ENCODE measurements at regions not wholly inside any gene's neighbourhood (a gene's known extent, or its start where the extent isn't known, plus 50 kb on each side); places are given as distances from the start of the nearest gene placed in this dataset.

GRCh38 chr15:91660174-91660649, 193.3 kb upstream of the SLCO3A1 start:
- DNase-seq: no peak

GRCh38 chr15:91664224-91664836, 189.2 kb upstream of the SLCO3A1 start:
- DNase-seq: no peak

More at GRCh38 chr15:91660174-91660649, 193.3 kb upstream of the SLCO3A1 start:
- TF ChIP-seq GATA1 (IDR thresholded peaks at IDR 0.05; ENCODE audit: low read depth, low read length): no peak
- no peak for TF ChIP-seq POLR2A (IDR thresholded peaks at IDR 0.05; ENCODE audit: low read length)

DNA sequence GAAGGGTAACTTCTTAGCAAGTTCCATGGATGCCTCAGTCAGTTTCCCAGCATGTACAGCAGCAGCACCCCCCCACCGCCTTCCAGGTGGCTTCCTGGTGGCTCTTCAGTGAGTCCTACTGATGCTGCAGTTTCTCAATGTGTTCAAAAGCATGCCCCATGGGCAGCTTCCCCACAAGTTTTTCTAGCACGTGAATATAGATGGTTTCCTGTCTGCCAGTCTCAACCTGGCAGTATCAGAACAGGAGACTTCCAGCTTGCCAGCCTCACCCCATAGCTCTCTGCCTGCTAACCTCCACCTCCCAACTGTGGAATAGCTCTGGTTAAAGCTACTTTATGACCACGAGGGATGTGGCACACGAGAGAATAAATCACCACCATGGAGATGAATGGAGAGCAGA, 188.3 kb upstream of the SLCO3A1 start:
- no peak for DNase-seq
- no peak for TF ChIP-seq POLR2A (IDR thresholded peaks at IDR 0.05; ENCODE audit: low read length)
- no peak for TF ChIP-seq GATA1 (IDR thresholded peaks at IDR 0.05; ENCODE audit: low read depth, low read length)

More at GRCh38 chr15:91664224-91664836, 189.2 kb upstream of the SLCO3A1 start:
- TF ChIP-seq POLR2A (IDR thresholded peaks at IDR 0.05; ENCODE audit: low read length) (no peak), GATA1 (IDR thresholded peaks at IDR 0.05; ENCODE audit: low read depth, low read length) (no peak)

DNA sequence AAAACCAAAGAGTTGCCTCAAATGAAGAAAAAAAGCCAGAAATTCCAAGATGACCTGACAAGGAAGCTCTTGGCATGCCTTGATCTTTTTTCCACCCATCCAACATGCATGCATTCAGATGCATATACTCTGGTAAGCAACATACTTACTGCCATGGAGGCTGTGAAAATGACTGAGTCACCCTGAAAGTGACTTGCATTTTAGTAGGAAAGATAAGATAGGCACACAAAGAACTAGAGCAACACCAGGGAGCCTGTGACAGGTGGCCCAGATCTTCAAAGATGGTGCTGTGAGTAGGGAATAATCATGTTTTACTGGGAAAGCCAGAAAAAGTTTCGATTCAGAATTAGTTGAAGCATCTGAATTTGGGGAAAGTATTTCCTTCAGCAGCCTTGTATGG, 185.1 kb upstream of the SLCO3A1 start:
- peak; percentile 59 to 69 for DNase-seq
- TF ChIP-seq POLR2A (IDR thresholded peaks at IDR 0.05; ENCODE audit: low read length) (no peak), GATA1 (IDR thresholded peaks at IDR 0.05; ENCODE audit: low read depth, low read length) (no peak)

DNA sequence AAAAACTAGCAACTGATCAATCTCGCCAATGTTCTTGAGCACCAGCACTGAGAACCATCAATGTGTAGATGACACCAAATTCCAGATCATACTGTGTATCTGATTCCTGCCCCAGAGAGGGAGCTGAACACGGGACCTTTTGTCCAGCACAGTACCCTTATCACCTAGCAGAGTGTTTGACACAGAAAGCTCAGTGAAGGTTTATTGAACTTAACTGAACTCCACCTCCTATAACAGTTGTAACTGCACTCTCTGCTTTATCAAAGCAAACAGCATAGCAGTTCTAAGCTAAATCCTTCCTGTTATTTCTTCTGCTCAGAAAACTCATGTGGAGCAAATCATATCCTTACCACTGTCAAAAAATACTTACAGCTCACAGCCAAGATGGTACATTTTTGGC, 183.4 kb upstream of the SLCO3A1 start:
- TF ChIP-seq POLR2A (IDR thresholded peaks at IDR 0.05; ENCODE audit: low read length): no peak
- no peak for TF ChIP-seq GATA1 (IDR thresholded peaks at IDR 0.05; ENCODE audit: low read depth, low read length)
- no peak for DNase-seq

GRCh38 chr15:91678003-91678402, 175.5 kb upstream of the SLCO3A1 start:
- TF ChIP-seq POLR2A (IDR thresholded peaks at IDR 0.05; ENCODE audit: low read length) (no peak), GATA1 (IDR thresholded peaks at IDR 0.05; ENCODE audit: low read depth, low read length) (no peak)
- DNase-seq: no peak

DNA sequence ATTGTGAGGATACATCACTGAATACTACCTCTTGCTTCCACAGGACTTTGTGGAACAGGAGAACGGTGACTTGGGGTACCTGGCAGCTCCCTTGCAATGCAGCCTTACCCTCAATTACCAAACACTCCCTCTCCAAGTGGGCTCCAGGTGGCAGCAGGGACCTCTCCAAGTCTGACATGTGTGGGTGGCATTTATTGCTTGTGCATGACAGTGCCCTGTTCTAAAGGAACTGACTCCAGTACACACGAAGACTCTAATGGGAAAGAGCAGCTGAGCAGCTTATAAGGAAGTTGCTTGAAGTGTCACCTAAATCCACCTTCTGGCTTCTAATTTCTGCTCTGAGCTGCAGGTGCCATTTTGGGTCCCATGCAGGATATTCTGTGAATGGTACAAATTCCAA, 174.1 kb upstream of the SLCO3A1 start:
- TF ChIP-seq POLR2A (IDR thresholded peaks at IDR 0.05; ENCODE audit: low read length): no peak
- TF ChIP-seq GATA1 (IDR thresholded peaks at IDR 0.05; ENCODE audit: low read depth, low read length): no peak

GRCh38 chr15:91685436-91685835, 168.1 kb upstream of the SLCO3A1 start:
- TF ChIP-seq POLR2A (IDR thresholded peaks at IDR 0.05; ENCODE audit: low read length) (no peak), GATA1 (IDR thresholded peaks at IDR 0.05; ENCODE audit: low read depth, low read length) (no peak)
- DNase-seq: no peak

More for the DNA sequence above, 174.1 kb upstream of the SLCO3A1 start:
- no peak for DNase-seq

DNA sequence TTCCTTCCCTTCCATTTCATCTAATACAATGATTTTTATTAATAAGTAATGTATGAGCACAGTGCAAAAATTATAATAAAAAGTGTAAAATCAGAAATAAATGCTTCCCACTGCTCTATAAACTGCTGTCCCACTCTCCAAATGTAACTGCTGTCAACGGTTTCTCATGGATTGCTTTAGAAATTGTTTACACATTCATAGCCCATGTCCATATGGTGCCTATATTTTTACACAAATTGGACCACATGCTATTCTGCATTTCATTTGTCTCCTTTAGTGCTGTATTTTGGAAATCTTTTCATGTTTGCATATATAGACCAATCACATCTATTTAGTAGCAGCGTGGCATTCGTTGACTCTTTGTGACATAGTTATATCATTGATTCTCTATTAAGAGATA, 164.7 kb upstream of the SLCO3A1 start:
- no peak for DNase-seq
- no peak for TF ChIP-seq GATA1 (IDR thresholded peaks at IDR 0.05; ENCODE audit: low read depth, low read length)
- TF ChIP-seq POLR2A (IDR thresholded peaks at IDR 0.05; ENCODE audit: low read length): no peak

DNA sequence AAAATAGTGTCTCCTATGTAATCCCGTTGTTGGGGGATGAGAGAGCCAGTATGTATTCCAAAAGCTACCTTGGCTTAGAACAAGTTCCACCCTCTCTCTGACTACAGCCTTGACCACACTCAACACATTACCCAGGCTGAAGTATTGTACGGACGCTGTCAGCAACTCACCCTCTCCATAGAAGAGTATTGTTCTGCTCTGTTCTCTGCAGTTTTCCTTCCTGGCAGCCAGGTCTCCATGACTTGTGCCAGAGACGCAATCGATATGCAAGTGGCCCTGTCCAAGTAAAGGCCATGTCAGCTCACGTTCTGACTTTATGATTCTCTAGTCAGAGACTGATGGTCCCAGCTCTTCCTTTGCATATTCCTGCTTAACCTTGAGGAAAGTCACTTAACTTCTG, 164.1 kb upstream of the SLCO3A1 start:
- no peak for DNase-seq
- TF ChIP-seq GATA1 (IDR thresholded peaks at IDR 0.05; ENCODE audit: low read depth, low read length) (no peak), POLR2A (IDR thresholded peaks at IDR 0.05; ENCODE audit: low read length) (no peak)

GRCh38 chr15:91692596-91692995, 160.9 kb upstream of the SLCO3A1 start:
- TF ChIP-seq POLR2A (IDR thresholded peaks at IDR 0.05; ENCODE audit: low read length) (no peak), GATA1 (IDR thresholded peaks at IDR 0.05; ENCODE audit: low read depth, low read length) (no peak)

GRCh38 chr15:91694131-91694830, 159.2 kb upstream of the SLCO3A1 start:
- DNase-seq: no peak
- TF ChIP-seq GATA1 (IDR thresholded peaks at IDR 0.05; ENCODE audit: low read depth, low read length): no peak
- no peak for TF ChIP-seq POLR2A (IDR thresholded peaks at IDR 0.05; ENCODE audit: low read length)

More at GRCh38 chr15:91692596-91692995, 160.9 kb upstream of the SLCO3A1 start:
- no peak for DNase-seq

DNA sequence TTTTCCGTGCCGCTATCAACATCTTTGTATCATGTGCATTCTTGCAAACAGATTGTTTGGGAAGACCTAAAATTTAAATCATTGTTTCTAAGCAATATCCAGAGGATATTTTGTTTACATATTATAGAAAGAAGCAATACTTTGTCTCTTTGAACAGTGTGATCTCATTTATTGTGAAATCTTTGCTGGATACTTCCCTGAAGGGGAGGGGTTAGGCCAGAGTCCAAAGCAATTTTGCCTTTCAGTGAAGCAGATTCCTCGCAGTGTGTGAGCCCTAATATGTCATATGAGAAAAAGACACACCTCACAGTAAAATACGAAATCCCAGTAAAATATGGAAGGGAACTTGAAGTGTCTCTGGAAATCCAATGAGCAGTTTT, 158.7 kb upstream of the SLCO3A1 start:
- no peak for DNase-seq
- no peak for TF ChIP-seq GATA1 (IDR thresholded peaks at IDR 0.05; ENCODE audit: low read depth, low read length)
- TF ChIP-seq POLR2A (IDR thresholded peaks at IDR 0.05; ENCODE audit: low read length): no peak

- TF ChIP-seq GATA1 (IDR thresholded peaks at IDR 0.05; ENCODE audit: low read depth, low read length) (no peak), POLR2A (IDR thresholded peaks at IDR 0.05; ENCODE audit: low read length) (no peak)
- DNase-seq: no peak
Measured at GRCh38 chr15:91695799-91696198, 157.7 kb upstream of the SLCO3A1 start.

DNA sequence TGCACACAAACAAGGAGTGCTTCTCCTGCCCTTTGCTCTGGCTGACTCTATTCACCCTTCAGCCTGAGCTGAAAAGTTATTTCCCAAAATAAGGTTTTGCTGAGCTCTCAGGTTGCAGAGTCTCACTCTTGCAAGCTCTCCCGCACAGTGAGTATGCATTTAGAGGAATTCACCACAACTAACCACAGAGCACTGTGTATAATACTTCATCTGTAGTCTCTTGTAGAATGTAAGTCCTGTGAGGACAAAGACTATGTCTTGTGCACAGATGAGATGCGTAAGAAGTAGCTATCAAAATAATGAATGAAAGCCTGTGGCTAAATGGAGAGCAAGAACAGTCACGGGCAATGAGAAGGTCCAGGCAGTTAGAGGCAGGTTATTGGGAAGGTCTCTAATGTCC, 156.5 kb upstream of the SLCO3A1 start:
- no peak for TF ChIP-seq POLR2A (IDR thresholded peaks at IDR 0.05; ENCODE audit: low read length)

More for the DNA sequence above, 156.5 kb upstream of the SLCO3A1 start:
- no peak for DNase-seq
